ENCODE measurements at regions not wholly inside any gene's neighbourhood (a gene's known extent, or its start where the extent isn't known, plus 50 kb on each side); places are given as distances from the start of the nearest gene placed in this dataset.
"Not testable (repeated sequence)": the region's sequence is repeated elsewhere in the genome, so short reads cannot be mapped to it uniquely, and the experiment has no call there.

DNA sequence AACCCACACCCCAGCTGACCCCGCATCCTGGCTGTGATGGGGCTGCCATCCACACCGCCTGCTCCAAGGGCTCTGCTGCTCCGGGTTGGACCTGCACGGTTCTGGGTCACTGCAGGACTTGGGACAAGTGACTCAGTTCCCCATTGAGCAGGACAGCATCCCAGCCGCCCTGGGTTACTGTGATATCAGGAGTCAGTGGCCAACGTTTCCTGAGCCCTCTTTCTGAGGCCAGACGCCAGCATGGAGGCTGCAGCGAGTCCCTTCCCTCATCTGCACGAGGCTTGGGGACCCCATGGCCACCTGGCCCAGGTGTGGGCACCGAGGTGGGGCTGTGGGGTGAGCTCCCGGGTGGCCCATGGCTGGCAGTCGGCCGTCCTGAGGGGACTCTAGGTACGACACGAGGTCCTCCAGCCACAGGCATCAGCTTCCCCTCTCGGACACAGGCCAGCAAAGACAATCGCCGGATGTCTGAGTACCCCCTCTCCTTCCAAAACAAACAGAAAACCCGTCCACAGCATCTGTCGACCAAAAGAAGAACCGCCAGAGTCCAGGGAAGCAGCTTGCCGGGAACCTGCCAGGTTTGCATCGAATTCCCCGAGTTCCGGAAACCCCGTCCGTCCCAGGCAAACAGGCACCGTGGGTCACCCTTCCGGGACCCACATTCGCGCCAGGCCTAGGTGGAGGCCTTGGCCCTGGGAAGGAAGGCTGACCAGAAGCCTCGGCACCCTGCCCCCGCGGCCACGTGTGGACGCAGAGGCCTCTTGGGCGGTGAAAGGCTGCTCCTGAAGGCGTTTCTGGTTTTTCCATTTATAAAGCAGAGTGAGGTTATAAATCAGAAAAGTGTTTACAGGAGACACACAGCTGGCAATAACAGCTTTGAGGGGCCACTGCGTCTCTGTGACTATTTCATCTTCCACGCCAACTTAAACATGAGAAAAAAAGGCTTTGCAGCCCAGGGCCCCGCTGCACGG, 136.0 kb downstream of the FAM53A start:
- no peak overlapping the region for H3K4me3 ChIP-seq (ENCODE audit: insufficient read depth, low read length, poor library complexity, severe bottlenecking)
- H3K27me3 ChIP-seq (ENCODE audit: low read length), result 0 out of 2 replicates have a peak, but pooled peaks cover under 1% of the 10 kb centered on the region
- H3K27ac ChIP-seq (ENCODE audit: low read depth, low read length), result no peak overlapping the region
- H3K9ac ChIP-seq (ENCODE audit: low read length), result no peak overlapping the region
- H3K9me3 ChIP-seq (ENCODE audit: insufficient read depth, low read length), result no peaks in the 10 kb centered on the region
- H3K4me2 ChIP-seq (ENCODE audit: low read depth, low read length, poor library complexity, severe bottlenecking), result no peak overlapping the region
- no peak overlapping the region for H2AFZ ChIP-seq (ENCODE audit: low read depth, low read length, severe bottlenecking)
- H3K36me3 ChIP-seq (ENCODE audit: low read length), result no peaks in the 10 kb centered on the region
- H4K20me1 ChIP-seq (ENCODE audit: low read depth, low read length), result no peaks in the 10 kb centered on the region
- no peaks in the 10 kb centered on the region for H3K79me2 ChIP-seq (ENCODE audit: insufficient read depth, low read length)
- no peak for TF ChIP-seq EZH2phosphoT487 (conservative IDR thresholded peaks at IDR 0.05; ENCODE audit: low read length)
- TF ChIP-seq, protein P1, sequence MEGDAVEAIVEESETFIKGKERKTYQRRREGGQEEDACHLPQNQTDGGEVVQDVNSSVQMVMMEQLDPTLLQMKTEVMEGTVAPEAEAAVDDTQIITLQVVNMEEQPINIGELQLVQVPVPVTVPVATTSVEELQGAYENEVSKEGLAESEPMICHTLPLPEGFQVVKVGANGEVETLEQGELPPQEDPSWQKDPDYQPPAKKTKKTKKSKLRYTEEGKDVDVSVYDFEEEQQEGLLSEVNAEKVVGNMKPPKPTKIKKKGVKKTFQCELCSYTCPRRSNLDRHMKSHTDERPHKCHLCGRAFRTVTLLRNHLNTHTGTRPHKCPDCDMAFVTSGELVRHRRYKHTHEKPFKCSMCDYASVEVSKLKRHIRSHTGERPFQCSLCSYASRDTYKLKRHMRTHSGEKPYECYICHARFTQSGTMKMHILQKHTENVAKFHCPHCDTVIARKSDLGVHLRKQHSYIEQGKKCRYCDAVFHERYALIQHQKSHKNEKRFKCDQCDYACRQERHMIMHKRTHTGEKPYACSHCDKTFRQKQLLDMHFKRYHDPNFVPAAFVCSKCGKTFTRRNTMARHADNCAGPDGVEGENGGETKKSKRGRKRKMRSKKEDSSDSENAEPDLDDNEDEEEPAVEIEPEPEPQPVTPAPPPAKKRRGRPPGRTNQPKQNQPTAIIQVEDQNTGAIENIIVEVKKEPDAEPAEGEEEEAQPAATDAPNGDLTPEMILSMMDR (IDR thresholded peaks at IDR 0.05; ENCODE audit: insufficient read depth, low read length, poor library complexity, severe bottlenecking), result no peak
- H3K9me2 ChIP-seq (replicated peaks; ENCODE audit: insufficient read depth, low read length), result no peaks in the 10 kb centered on the region
- no peaks in the 10 kb centered on the region for H3F3A ChIP-seq (ENCODE audit: insufficient read depth)

DNA sequence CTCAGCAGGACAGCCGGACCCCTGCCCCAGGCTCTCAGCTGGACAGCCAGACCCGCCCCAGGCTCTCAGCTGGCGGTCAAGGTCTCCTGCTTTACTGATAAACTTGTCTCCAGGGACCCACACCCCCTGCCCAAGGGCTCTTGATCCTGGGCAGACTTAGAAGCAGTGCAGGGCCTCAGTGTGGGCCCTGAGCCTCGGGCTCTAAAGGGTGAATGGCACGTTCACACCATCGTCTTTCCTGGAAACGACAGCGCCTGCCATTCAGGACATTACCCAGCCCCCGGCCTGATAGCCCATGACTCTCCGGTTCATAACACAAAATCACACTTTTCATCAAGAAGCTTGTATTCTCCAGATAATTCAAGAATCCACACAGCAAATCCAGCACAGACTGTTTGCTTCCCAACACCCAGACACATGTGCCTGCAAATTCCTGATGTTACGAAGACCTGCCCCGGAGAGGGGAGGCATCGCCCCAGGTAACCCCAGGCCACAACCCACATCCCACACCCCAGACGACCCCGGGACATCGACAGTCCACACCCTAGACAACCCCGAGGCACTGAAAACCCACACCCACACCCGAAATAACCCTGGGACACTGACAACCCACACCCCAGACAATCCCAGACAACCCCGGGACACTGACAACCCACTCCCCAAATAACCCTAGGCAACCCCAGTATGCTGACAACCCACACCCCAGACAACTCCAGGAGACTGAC, 136.8 kb downstream of the FAM53A start:
- TF ChIP-seq, protein P1 (IDR thresholded peaks at IDR 0.05; ENCODE audit: insufficient read depth, low read length, poor library complexity, severe bottlenecking), result no peak
- TF ChIP-seq EZH2phosphoT487 (conservative IDR thresholded peaks at IDR 0.05; ENCODE audit: low read length), result no peak
- no peaks in the 10 kb centered on the region for H3K9me3 ChIP-seq (ENCODE audit: insufficient read depth, low read length)
- H3K36me3 ChIP-seq (ENCODE audit: low read length), result no peaks in the 10 kb centered on the region
- H3K27ac ChIP-seq (ENCODE audit: low read depth, low read length), result no peak overlapping the region
- H4K20me1 ChIP-seq (ENCODE audit: low read depth, low read length), result no peaks in the 10 kb centered on the region
- no peak overlapping the region for H3K9ac ChIP-seq (ENCODE audit: low read length)
- H3K4me2 ChIP-seq (ENCODE audit: low read depth, low read length, poor library complexity, severe bottlenecking), result no peak overlapping the region
- 0 out of 2 replicates have a peak, but pooled peaks cover 4% of the 10 kb centered on the region for H3K27me3 ChIP-seq (ENCODE audit: low read length)
- H3K9me2 ChIP-seq (replicated peaks; ENCODE audit: insufficient read depth, low read length), result no peaks in the 10 kb centered on the region
- H3K4me3 ChIP-seq (ENCODE audit: insufficient read depth, low read length, poor library complexity, severe bottlenecking), result no peak overlapping the region
- no peaks in the 10 kb centered on the region for H3K79me2 ChIP-seq (ENCODE audit: insufficient read depth, low read length)
- H3F3A ChIP-seq (ENCODE audit: insufficient read depth), result no peaks in the 10 kb centered on the region
- no peak overlapping the region for H2AFZ ChIP-seq (ENCODE audit: low read depth, low read length, severe bottlenecking)

DNA sequence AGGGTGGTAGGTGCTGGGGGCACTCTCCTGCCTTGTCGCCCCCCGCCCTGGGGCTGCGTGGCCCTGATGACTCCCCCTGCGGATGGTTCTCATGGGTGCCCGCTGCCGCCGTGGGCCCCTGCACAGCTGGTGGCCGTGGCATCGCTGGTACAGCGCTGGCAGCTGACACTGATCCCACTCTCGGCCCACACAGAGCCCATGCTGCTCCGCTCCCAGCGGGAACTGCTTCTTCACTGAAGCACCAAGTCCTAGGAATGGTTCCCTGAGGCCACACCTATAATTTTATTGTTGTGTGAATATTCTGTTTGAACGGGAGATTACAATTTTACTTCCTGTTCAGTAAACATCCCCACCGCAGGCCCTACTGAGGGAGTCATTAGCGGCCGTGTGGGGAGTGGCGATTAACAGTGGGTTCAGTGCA, 138.6 kb upstream of the NKX1-1 start:
- H4K20me1 ChIP-seq (ENCODE audit: low read depth, low read length), result no peaks in the 10 kb centered on the region
- H3K9me2 ChIP-seq (replicated peaks; ENCODE audit: insufficient read depth, low read length), result no peaks in the 10 kb centered on the region
- H3K27me3 ChIP-seq (ENCODE audit: low read length), result 0 out of 2 replicates have a peak, but pooled peaks cover 4% of the 10 kb centered on the region
- H2AFZ ChIP-seq (ENCODE audit: low read depth, low read length, severe bottlenecking), result no peak overlapping the region
- TF ChIP-seq, protein P1 (IDR thresholded peaks at IDR 0.05; ENCODE audit: insufficient read depth, low read length, poor library complexity, severe bottlenecking), result no peak
- TF ChIP-seq EZH2phosphoT487 (conservative IDR thresholded peaks at IDR 0.05; ENCODE audit: low read length), result no peak
- no peak overlapping the region for H3K4me2 ChIP-seq (ENCODE audit: low read depth, low read length, poor library complexity, severe bottlenecking)
- H3K79me2 ChIP-seq (ENCODE audit: insufficient read depth, low read length), result no peaks in the 10 kb centered on the region
- no peak overlapping the region for H3K9ac ChIP-seq (ENCODE audit: low read length)
- no peaks in the 10 kb centered on the region for H3F3A ChIP-seq (ENCODE audit: insufficient read depth)
- no peaks in the 10 kb centered on the region for H3K9me3 ChIP-seq (ENCODE audit: insufficient read depth, low read length)
- H3K4me3 ChIP-seq (ENCODE audit: insufficient read depth, low read length, poor library complexity, severe bottlenecking), result no peak overlapping the region
- no peaks in the 10 kb centered on the region for H3K36me3 ChIP-seq (ENCODE audit: low read length)
- H3K27ac ChIP-seq (ENCODE audit: low read depth, low read length), result no peak overlapping the region

DNA sequence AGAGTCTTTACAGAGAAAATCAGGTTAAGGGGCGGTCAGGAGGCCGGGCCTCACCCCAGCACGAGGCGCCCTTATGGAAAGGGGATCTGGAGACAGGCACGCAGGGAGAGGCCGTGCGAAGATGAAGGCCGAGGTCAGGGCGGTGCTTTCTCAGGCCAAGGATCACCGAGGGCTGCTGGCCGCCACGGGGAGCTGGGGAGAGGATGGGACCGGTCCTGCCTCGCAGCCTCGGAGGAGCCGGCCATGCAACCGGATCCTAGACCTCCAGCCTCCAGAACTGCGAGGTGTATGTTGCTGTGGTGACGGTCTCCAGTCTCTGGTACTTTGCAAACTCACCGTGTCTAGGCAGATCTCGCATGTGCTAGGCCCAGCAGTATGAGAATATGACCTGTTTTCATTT, 138.2 kb upstream of the NKX1-1 start:
- not testable (repeated sequence) for H3K27me3 ChIP-seq (ENCODE audit: low read length); H3K79me2 ChIP-seq (ENCODE audit: insufficient read depth, low read length); H3K9ac ChIP-seq (ENCODE audit: low read length); H3K4me2 ChIP-seq (ENCODE audit: low read depth, low read length, poor library complexity, severe bottlenecking); H2AFZ ChIP-seq (ENCODE audit: low read depth, low read length, severe bottlenecking); H3K27ac ChIP-seq (ENCODE audit: low read depth, low read length); H4K20me1 ChIP-seq (ENCODE audit: low read depth, low read length); H3K4me3 ChIP-seq (ENCODE audit: insufficient read depth, low read length, poor library complexity, severe bottlenecking); H3K9me2 ChIP-seq (replicated peaks; ENCODE audit: insufficient read depth, low read length); H3F3A ChIP-seq (ENCODE audit: insufficient read depth); H3K9me3 ChIP-seq (ENCODE audit: insufficient read depth, low read length); H3K36me3 ChIP-seq (ENCODE audit: low read length)
